NOMO-1 treated with dmso at 0.1 percent for 144 hours (cell line): ENCODE measurements at regions not wholly inside any gene's neighbourhood (a gene's known extent, or its start where the extent isn't known, plus 50 kb on each side); places are given as distances from the start of the nearest gene placed in this dataset.

Source experiments
- DNase-seq: peaks from one replicate; lab custom pipeline; 2025; ENCODE audit not compliant: unreplicated experiment; lab: John Stamatoyannopoulos, UW

DNA sequence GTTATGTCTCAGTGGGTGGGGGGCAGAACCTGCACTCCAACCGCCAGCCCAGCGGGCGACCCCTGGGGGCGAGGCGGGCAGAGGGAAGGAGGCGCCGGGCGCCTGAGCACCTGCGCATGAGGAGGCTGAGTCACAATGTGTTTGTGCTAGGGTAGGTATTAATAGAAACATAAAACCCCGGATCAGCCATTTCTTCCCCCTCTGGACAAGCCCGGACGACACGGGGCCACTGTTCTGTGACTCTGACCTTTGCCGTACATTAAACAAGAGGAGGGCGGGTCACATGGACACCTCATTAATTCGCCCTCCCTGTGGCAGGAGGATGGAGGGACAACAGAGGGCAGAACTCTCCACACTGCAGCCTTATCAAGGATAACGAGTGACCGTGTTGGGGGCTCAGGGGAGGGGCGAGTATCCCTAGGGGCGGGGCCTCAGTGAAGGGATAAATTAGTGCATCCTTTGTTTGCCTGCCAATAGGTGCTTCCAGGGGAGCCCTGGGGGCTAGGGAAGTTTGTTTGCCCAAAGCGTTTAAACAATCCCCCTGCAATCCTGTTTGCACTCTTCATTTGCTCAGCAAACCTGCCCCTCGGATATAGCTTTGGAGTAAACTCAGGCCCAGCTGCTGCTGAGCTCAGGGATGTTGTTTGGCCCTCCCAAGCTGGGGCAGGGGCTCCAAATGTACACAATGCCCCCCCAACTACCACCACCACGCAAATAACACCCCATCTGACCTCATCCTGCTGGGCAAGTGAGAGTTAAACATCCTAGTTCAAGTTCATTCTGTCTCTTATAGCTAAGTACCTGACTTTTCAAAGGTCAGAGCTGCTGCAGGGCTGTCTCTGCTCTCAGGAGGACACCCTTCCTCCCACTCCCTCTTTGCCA lies 171.2 kb upstream of the GLI2 start:
- no peak for DNase-seq

DNA sequence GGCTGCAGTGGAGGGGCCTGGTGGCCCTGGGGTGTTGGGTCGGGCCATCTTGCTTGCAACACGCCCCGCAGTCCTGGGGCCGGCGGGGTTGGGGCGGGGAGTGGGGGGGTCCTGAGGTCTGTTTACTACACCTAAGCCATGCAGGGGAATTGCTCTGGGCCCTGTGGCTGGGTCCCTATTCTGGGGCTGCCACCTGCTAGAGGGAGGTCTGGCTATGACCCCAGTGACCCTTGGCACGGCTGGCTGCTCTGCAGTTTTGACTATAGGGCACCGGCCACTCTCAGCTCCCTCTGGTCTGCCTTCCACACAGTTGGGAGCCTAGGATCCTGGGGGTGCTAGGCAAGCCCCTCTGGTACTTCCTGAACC lies 170.6 kb upstream of the GLI2 start:
- DNase-seq: no peak

DNA sequence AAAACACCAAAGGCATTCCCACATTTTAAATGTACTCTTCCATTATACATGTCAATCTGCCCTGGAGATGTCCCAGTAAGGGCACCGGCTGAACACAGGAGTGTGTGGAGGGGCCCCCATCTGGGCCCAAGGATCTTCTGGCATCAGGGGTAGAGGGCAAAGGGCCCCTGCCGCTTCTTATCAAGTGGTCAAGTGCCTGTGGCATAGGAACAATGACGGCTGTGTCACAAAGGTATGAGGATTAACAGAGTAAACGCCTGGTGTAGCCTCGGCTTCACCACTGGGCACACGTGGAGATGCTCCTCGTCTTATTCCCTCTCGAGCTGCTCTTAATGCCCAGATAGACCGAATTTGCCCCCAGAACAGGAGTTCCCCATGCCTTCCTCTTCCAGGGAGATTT lies 169.7 kb upstream of the GLI2 start:
- no peak for DNase-seq

DNA sequence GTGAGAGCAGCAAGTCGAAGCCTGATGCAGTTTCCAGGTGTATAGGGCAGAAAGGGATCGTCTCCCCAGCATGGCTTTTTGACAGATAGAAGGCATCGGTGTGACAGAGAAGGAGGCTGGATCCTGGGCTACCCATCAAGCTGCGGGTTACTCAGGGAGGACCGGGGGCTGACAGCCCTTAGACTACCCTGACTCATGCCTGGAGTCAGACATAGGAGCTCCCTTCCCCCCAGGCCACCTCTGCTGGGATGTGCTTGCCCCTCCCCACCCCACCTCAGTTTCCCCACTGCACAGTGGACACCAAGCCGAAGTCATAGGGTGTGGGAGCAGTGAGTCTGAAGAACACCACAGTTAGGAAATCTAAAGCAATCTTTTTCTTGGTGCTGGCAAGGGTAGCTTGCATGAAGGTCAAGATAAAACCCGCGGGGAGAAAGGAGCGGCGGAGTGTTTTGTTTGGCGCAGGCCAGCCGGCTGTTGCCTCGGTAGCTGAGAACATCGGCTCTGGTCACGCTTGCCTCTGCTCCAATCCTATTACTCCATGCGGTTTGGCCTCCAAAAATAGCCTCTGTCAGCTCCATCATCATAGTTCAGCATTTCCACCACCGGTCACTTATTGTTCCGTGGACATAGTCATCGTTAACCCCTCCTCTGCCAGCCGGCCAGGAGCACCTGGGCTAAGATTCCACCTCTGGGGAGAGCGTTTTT lies 169.2 kb upstream of the GLI2 start:
- DNase-seq: no peak

DNA sequence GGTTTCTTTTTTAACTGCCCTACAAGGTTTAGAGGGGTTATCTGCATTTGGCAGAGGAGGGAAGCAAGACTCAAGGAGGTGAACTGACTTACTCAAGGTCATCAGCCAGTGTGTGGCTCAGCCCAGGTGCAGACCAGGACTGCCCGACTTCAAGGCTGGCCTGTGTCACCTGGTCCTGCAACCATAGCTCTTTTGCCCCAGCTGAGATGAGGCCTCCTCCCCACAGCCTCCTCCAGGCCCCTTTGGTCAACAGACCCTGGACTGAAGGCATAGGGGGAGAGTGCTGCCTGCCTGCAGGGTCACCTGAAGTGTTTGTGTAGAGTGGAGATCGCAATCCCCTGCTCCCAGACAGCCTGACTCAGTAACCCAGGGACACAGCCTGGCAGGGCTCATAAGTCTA lies 168.5 kb upstream of the GLI2 start:
- DNase-seq: no peak

DNA sequence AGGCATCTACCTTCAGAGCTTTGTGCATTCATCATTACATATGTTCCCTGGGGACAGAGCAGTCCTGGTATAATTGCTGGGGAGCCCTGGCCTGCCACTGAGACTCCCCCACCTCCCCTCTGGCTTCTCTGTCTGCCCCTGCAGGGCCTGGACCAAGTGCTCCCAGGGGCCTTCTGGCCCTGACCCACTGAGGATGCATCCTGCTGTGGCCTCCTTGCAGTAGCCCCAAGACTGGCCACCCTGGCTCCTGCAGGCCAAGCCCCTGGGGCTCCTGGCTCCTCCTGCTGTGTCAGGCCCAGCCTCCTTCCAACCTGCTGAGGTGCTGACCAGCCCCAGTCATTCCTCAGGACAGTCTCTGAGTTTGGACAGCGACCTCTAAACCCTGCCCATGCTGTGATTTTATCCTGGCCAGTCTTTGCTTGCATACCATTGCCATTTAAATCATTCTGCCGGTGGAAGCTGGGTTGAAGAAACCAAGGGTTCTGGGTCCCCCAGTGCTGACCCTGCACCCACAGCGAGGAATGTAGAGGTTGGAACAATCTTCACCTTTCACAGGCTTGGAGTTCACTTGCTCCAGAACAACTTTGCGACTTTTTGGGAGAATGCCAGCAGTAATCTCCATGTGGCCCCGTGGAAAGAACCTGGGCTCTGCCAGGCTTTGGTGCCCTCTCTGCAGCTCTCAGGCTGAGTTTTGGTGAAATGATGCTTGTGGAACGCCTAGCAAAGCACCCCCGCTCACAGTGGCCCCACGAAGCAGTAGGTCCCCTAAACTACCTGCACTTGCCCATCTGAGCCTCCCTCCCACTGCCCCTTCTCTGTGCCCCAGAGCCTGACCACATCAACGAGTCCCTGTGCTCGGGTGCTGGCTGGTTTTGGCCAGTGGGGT lies 167.3 kb upstream of the GLI2 start:
- DNase-seq: no peak

DNA sequence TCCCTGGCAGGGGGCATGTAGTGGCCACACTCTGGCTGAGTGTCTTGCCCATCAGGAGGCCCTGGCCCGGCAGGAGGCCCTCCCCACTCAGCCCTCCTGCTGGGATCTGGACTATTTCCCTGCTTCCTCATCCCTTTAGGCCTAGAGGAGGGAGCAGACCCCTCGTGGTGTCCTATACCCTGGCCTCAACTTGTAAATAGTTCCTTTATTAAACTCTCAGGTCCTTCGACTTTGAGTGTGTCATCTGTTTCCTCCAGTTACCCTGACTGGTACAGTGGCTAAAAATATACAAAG lies 166.7 kb upstream of the GLI2 start:
- DNase-seq: no peak

DNA sequence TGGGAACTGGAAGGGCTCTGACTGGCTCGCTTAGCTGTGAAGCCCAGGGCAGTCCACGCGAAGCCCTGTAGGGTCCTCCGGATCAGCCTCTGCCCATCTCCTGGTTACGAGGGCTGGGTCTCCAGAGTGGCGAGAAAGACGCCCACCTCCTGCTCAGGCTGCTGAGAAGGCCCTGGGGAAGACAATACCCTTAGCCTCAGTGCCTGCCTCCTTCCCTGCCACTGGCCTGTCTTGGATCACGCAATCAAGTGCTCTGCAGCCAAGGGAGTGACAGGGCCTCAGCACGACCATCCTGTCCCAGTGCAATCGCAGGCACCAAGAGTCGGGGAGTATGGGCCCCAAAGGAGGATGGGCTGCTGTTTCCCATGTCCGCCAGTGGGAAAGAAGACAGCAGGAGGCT lies 165.7 kb upstream of the GLI2 start:
- no peak for DNase-seq

DNA sequence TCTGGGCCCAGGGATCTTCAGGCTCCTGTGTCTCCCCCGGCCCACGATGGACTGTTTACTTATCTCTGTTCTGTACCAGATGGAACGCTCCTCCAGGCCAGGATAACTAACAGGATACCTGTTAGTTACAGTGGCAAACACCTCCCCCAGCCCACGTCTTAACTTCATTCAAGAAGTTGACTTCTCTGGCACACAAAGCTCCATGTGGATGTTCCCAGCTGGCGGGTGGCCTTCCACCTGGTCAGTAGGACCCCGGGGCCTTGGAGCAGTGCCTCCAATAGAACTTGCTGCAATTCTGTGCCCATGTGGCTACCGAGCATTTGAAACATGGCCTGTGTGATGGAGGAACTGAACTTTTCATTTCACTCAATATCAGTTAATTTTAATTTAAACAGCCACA lies 165.1 kb upstream of the GLI2 start:
- no peak for DNase-seq

DNA sequence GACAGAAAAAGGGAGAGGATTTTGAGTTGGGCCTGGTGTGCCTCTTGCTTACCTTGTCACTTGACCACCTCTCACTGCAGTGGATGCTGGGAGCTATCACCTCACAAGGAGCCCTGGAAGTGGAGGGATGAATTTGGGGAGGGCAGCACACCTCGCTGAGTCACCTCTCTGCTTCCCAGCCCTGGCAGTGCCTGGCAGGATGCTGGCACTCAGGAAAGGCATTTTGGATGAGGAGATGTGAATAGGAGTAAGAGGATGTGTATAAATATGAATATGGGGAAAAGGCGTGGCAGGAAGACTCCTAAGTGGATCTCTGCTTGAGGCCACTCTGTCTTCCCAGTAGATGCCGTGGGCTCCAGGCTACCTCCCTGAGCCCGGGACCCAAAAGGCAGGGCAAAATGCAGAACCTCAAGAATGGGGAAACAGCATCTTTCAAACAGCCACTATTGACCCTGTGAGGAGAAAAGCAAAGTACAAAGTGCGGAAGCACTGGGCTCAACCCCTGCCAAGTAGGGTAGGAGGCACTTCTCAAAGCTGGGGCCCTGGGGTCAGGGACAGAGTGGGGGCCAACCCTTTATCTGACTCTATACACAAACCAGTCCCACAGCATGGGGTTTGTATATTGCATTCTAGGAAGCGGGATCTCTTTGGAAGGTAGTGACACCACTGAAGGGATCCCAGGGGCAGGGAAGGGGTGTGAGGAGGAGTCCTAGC lies 164.5 kb upstream of the GLI2 start:
- DNase-seq: no peak

DNA sequence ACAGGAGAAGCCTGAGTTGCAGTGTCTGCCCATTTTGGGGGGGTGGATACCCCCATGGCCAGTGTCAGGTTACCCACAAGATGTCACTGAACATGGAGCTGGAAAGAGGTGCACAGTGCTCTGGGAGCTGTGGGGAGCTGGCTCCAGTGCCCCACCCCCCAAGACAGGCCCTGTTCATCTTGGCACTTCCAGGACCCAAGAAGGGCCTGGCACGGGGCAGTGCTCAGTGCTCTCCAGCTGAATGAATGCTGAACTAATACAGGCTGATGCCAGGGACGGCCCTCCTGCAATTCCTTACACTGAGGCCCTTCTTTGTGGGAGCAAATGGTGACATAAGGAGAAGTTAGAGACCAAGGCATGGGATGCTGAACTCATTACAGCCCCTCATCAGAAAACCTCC lies 163.4 kb upstream of the GLI2 start:
- DNase-seq: no peak

DNA sequence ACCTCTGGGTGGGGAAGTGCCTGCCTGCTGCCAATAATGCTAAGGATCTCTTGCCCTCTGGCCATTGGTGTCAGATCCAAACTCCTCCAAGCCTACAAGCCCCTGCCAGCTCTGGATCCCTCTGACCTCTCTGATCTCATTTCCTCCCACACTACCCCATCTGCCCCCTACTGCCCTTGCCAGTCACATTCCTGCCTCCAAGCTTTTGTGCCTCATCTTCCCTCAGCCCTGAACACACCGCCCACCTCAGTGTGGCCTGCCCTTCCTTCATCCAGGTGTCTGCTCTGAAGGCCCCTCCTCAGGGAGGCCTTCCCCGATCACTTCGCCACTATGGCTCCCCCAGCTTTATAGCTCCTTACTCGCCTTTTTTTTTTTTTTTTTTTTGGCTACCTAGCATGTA lies 161.0 kb upstream of the GLI2 start:
- DNase-seq: no peak

DNA sequence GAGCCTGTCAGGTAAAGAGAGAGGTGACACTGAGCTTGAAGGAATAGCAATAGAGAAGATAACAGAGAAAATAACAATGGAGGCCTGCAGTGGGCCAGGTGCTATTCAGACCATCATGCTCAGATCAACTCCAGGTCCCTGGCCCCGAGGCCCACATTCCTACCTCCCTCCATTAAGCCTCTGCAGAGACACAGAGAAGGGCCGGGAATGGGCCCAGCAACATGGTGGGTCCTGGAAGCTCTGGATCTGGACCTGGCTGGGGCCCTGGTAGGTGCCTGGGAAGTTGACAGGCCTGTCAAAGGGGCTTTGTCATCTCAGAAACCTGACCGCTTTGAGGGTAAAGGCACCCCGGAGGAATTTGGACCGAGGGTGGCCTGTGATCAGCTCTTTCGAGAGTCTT lies 159.7 kb upstream of the GLI2 start:
- DNase-seq: no peak

DNA sequence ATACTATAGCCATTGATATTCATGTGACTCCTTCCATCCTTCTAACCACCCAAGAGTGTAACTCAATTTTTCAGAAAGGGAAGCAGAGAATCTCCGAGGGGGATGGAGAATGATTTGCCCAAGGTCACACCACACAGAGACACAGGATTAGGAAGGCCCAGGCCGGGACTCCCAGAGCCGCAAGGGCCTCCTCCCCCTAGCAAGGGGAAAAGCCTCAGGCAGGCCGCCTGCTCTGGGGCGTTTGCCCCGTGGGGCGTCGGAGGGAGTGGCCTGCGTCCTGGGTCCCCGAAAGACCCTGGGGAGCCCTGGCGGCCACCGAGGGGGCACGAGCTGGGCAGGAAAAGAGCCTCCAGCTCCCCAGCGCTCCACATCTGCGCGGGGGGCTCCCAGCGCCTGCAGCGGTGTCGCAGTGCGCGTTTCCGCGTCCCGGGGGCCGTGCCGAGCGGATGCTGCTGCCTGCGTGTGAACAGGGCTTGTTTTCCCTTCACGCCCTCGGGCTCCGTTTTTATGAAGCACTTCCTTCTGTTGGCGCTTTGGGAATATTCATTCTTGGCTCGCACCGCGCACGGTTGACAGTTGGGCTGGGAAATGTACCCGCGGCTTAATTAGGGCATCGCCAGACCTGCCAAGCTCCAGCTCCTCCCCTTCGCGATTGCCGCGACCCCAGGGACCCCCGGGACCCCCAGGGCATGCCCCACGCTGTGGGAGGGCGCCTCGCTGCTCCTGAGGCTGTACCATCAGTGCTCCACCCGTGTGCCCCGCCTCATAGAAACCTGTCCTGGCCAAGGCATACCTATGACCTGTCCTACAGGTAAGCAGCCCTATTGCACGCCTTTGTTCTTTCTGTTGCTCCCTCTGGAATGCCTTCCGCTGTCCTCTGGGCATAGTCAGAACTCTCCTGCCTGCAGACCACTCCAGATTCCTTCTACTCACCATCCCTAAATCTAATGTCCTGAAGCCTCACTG lies 158.9 kb upstream of the GLI2 start:
- DNase-seq: no peak

DNA sequence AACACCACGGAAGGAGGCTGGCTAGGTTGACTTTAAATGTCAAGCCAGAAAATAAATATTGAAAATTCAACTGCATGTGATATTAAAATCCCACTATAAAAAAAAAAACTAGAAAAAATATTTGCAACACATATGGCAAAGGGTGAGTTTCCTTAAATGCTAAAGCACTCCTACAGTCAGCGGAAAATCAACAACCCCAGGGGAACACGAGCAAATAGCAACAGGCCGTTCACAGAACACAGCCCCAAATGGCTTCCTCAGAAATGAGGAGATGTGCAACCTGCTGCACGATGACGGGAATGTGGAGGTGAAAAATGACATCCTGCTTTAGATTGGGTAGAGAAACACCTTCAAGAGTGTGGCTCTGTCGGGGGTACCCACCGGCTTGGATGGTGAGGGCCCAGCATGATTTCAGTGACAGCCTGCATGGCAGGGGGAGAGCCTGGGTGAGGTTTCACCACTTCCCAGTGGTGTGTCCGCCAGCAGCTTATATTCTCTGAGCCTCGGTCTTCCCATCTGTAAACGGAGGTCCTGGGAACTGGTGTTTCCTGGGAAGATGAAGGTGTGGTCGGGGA lies 157.9 kb upstream of the GLI2 start:
- DNase-seq: no peak

DNA sequence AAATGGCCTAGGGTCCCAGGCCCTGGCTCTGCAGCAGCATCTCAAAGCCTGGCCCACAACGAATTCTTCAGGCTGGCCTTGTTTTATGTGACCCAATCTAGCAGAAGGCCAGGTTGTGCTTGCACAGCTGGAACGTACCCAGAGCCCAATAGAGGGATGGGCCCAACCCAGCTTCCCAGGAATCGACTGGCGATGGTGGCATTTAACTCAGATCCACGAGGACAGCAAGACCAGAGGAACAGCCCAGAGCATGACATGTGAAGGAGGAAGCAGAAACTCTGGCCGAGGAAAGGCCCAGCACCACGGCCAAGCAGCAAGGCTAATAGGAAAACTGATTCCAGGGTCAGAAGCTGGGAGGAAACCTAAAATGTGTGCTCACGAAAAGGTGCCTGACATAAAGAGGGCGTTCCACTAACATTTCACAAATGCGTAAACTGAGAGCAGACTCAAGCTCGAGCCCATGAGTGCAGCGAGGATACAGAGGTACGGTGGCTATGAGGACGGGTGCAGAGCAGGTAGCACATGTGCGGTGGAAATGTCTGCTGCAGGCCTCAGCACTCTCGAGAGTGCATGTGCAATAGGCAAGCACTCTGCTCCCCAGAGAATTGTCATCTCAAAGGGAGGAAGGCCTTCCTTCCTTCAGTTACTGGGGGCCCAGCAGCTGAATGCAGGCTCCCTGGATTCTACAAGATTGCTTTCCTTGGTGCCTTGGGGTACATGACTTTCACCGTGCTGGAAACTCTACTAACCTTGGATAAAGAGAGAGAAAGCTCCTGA lies 156.9 kb upstream of the GLI2 start:
- DNase-seq: no peak

DNA sequence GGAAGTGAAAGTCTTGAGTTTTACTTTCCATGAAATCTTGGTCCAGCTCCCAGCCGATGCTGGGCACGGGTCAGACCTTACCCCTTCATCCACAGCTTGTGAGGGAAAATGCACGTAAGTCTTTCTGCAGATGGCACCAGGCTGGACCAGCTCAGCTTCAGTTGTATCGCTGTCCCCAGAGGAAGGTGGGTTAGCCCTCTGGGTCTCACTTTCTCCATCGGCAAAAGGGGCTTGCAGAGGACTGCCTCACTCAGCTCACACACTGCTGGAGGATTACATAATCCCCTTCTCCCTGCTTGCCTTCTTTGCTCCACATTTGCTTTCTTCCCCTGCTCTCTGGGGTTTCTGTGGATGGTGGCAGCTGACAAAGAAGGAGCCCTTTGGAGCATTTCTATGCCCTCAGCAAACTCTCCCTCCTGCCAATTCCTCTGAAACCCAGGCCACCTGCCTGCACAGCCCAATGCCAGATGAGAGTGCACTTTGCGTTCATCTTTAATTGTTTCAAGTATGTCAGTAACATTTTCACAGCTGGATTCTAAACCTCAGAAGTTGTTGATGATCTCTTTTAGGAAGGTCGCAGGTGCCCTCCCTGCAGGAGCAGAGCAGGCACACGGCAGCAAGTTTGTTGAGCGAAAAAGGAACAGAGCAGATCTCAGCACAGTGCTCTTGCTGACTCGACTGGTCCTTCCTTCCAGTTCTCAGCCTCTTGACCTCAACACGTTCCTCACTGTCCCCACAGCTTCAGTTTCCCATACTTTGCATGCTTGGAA lies 155.6 kb upstream of the GLI2 start:
- no peak for DNase-seq

DNA sequence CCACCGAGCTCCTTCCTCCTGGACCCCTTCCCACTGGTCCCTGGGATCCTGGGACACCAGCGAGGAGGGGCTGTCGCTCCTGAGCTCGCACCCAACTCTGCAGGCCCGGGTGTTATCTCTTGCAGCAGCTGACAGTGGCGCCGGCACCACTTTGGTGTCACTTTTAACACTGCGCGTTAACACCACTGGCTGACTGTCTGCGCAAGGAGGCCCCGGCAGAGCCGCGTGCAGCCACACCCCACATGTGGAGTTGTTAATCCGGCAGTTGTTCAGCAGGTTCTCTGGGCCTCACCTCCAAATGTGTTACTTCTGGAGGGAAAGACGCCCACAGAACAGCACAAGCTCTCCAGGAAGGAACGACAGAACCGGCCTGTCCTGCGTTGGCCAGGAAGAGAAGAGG lies 155.0 kb upstream of the GLI2 start:
- no peak for DNase-seq
